ENCODE measurements at regions not wholly inside any gene's neighbourhood (a gene's known extent, or its start where the extent isn't known, plus 50 kb on each side); places are given as distances from the start of the nearest gene placed in this dataset.

DNA sequence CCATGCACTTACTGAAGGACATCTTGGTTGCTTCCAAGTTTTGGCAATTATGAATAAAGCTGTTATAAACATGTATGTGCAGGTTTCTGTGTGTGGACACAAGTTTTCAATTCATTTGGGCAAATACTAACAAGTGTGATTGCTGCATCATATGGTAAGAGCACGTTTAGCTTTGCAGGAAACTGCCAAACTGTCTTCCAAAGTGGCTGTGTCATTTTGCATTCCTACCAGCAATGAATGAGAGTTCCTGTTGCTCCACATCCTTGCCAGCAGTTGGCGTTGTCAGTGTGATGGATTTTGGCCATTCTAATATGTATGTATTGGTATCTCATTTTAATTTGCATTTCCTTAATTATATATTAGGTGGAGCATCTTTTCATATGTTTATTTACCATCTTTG is 280.1 kb downstream of the SV2B start:
- Histone ChIP-seq H3K9me2 (ENCODE audit: low read depth, low read length) (no peaks in the 10 kb centered on the region), H3K9me3 (ENCODE audit: low read length) (no peaks in the 10 kb centered on the region), H3K9ac (ENCODE audit: low read length) (no peak overlapping the region), H4K20me1 (ENCODE audit: insufficient read depth, low read length) (no peaks in the 10 kb centered on the region), H3K27me3 (ENCODE audit: insufficient read depth, low read length) (no peaks in the 10 kb centered on the region), H3K79me2 (ENCODE audit: insufficient read depth, low read length) (no peaks in the 10 kb centered on the region), H3F3A (ENCODE audit: insufficient read depth, low read length) (no peaks in the 10 kb centered on the region), H3K4me3 (ENCODE audit: low read depth, low read length, poor library complexity, severe bottlenecking) (no peak overlapping the region), H3K27ac (ENCODE audit: low read depth, low read length, poor library complexity, severe bottlenecking) (no peak overlapping the region), H3K4me1 (ENCODE audit: insufficient read depth, low read length, severe bottlenecking) (no peaks in the 10 kb centered on the region), H2AFZ (ENCODE audit: low read length) (no peak overlapping the region), H3K36me3 (ENCODE audit: insufficient read depth, low read length) (no peaks in the 10 kb centered on the region), H3K4me2 (ENCODE audit: low read length) (no peak overlapping the region)
- TF ChIP-seq EZH2 (IDR thresholded peaks at IDR 0.05; ENCODE audit: borderline replicate concordance, low read length): no peak
- TF ChIP-seq, protein P1, sequence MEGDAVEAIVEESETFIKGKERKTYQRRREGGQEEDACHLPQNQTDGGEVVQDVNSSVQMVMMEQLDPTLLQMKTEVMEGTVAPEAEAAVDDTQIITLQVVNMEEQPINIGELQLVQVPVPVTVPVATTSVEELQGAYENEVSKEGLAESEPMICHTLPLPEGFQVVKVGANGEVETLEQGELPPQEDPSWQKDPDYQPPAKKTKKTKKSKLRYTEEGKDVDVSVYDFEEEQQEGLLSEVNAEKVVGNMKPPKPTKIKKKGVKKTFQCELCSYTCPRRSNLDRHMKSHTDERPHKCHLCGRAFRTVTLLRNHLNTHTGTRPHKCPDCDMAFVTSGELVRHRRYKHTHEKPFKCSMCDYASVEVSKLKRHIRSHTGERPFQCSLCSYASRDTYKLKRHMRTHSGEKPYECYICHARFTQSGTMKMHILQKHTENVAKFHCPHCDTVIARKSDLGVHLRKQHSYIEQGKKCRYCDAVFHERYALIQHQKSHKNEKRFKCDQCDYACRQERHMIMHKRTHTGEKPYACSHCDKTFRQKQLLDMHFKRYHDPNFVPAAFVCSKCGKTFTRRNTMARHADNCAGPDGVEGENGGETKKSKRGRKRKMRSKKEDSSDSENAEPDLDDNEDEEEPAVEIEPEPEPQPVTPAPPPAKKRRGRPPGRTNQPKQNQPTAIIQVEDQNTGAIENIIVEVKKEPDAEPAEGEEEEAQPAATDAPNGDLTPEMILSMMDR (IDR thresholded peaks at IDR 0.05; ENCODE audit: low read length): no peak

DNA sequence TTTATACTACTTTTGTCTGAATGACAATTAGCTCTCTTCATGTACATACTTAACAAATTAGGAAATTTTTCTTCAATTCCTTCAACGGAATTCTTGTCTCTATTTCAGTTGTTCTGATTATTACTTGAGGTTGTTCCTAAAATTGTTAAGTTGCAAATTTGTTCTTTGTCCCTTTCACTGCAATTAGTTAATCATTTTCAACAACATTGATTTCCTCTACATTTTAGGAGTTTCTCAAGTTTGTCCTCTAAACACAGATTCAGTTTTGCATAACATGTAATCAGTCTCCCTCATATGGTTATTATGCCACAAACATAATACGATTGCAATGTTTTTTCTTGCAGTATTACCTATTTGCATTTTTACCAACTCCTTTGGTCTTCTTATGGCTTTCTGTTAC is 283.5 kb downstream of the SV2B start:
- H4K20me1 ChIP-seq (ENCODE audit: insufficient read depth, low read length): no peaks in the 10 kb centered on the region
- H3K4me3 ChIP-seq (ENCODE audit: low read depth, low read length, poor library complexity, severe bottlenecking): no peak overlapping the region
- H3K4me2 ChIP-seq (ENCODE audit: low read length): no peak overlapping the region
- no peak overlapping the region for H3K27ac ChIP-seq (ENCODE audit: low read depth, low read length, poor library complexity, severe bottlenecking)
- H3K9me3 ChIP-seq (ENCODE audit: low read length): no peaks in the 10 kb centered on the region
- H3K36me3 ChIP-seq (ENCODE audit: insufficient read depth, low read length): no peaks in the 10 kb centered on the region
- no peak overlapping the region for H2AFZ ChIP-seq (ENCODE audit: low read length)
- no peaks in the 10 kb centered on the region for H3K79me2 ChIP-seq (ENCODE audit: insufficient read depth, low read length)
- H3K27me3 ChIP-seq (ENCODE audit: insufficient read depth, low read length): no peaks in the 10 kb centered on the region
- no peaks in the 10 kb centered on the region for H3K9me2 ChIP-seq (ENCODE audit: low read depth, low read length)
- H3K9ac ChIP-seq (ENCODE audit: low read length): no peak overlapping the region
- H3K4me1 ChIP-seq (ENCODE audit: insufficient read depth, low read length, severe bottlenecking): no peaks in the 10 kb centered on the region
- TF ChIP-seq EZH2 (IDR thresholded peaks at IDR 0.05; ENCODE audit: borderline replicate concordance, low read length): no peak
- TF ChIP-seq, protein P1 (IDR thresholded peaks at IDR 0.05; ENCODE audit: low read length): no peak
- no peaks in the 10 kb centered on the region for H3F3A ChIP-seq (ENCODE audit: insufficient read depth, low read length)

DNA sequence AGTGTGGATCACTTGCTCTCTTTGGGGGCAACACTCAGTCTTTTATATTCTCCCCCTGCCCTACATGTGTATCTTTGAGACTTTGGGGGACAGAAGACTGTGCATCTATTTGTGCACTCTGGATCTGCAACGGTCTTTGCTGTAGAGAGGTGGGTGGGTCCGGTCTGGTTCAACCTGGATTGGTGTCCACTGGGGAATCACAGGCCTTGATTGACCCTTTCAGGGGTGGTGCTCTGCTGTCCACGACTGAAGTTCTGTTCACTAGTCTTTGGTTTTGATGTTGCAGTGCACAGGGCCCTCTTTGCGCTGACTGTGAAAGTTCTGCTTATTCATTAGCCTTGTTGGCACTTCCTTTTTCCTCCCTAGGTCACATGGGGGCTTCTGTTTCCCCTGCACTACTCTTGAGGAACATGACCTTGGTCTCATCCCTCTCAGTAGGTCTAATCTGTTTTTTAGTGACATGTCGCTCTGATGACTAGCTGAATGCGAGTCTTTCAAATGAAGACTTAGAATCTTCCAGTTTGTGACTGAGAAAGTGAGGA is 284.2 kb downstream of the SV2B start:
- H2AFZ ChIP-seq (ENCODE audit: low read length): no peak overlapping the region

More for the DNA sequence above, 284.2 kb downstream of the SV2B start:
- no peaks in the 10 kb centered on the region for H3K9me3 ChIP-seq (ENCODE audit: low read length)
- H3K27me3 ChIP-seq (ENCODE audit: insufficient read depth, low read length): no peaks in the 10 kb centered on the region
- no peaks in the 10 kb centered on the region for H3K4me1 ChIP-seq (ENCODE audit: insufficient read depth, low read length, severe bottlenecking)
- H3F3A ChIP-seq (ENCODE audit: insufficient read depth, low read length): no peaks in the 10 kb centered on the region
- H3K36me3 ChIP-seq (ENCODE audit: insufficient read depth, low read length): no peaks in the 10 kb centered on the region
- H3K27ac ChIP-seq (ENCODE audit: low read depth, low read length, poor library complexity, severe bottlenecking): no peak overlapping the region
- no peaks in the 10 kb centered on the region for H4K20me1 ChIP-seq (ENCODE audit: insufficient read depth, low read length)
- no peak overlapping the region for H3K4me3 ChIP-seq (ENCODE audit: low read depth, low read length, poor library complexity, severe bottlenecking)
- no peaks in the 10 kb centered on the region for H3K9me2 ChIP-seq (ENCODE audit: low read depth, low read length)
- no peak overlapping the region for H3K4me2 ChIP-seq (ENCODE audit: low read length)
- no peak overlapping the region for H3K9ac ChIP-seq (ENCODE audit: low read length)
- TF ChIP-seq, protein P1 (IDR thresholded peaks at IDR 0.05; ENCODE audit: low read length): no peak
- no peak for TF ChIP-seq EZH2 (IDR thresholded peaks at IDR 0.05; ENCODE audit: borderline replicate concordance, low read length)
- H3K79me2 ChIP-seq (ENCODE audit: insufficient read depth, low read length): no peaks in the 10 kb centered on the region
